Upper lobe of left lung (tissue), 6 donors: ENCODE measurements at regions not wholly inside any gene's neighbourhood (a gene's known extent, or its start where the extent isn't known, plus 50 kb on each side); places are given as distances from the start of the nearest gene placed in this dataset.
"Not testable (repeated sequence)": the region's sequence is repeated elsewhere in the genome, so short reads cannot be mapped to it uniquely, and the experiment has no call there.

Source experiments
- ATAC-seq, 2 donors: fragments of 200-7000 bp; cut with Tn5 transposase; one replicate each; pipeline ENCODE4 v1.9.1; 2022; ENCODE audit warnings: mild to moderate bottlenecking in 2 of 2, moderate library complexity in 2 of 2; ENCODE audit not compliant: low FRiP score in 2 of 2
- DNase-seq, 2 donors: peaks; one replicate each; pipeline ENCODE4 v3.0.0-alpha.2; 2019 to 2020
- H3K27ac ChIP-seq, 4 donors: fragments of 200-600 bp; sonication (generic); one replicate each; pipeline ENCODE4 v1.5.1; 2016 to 2019
- H3K27me3 ChIP-seq, 4 donors: fragments of 200-600 bp; sonication (generic); one replicate each; pipeline ENCODE4 v1.5.1; 2017 to 2019
- H3K36me3 ChIP-seq, 4 donors: fragments of 200-600 bp; sonication (generic); one replicate each; pipeline ENCODE4 v1.5.1; 2016 to 2019
- H3K4me1 ChIP-seq, 4 donors: fragments of 200-600 bp; sonication (generic); one replicate each; pipeline ENCODE4 v1.5.1; 2018 to 2019
- H3K4me3 ChIP-seq, 4 donors: fragments of 200-600 bp; sonication (generic); one replicate each; pipeline ENCODE4 v1.5.1; 2017 to 2019; ENCODE audit warnings: mild to moderate bottlenecking in 2 of 4, moderate library complexity in 1 of 4
- H3K9me3 ChIP-seq, 4 donors: fragments of 200-600 bp; sonication (generic); one replicate each; pipeline ENCODE4 v1.5.1; 2018 to 2019
- EP300 ChIP-seq, 4 donors: sonication (generic); formaldehyde crosslinking; IDR thresholded peaks; one replicate each; pipeline ENCODE4 v1.5.1; 2017; ENCODE audit warnings: antibody characterized with exemption in 4 of 4, control low read depth in 2 of 4
- POLR2A ChIP-seq, 4 donors: fragments of 450-650 bp; IDR thresholded peaks; one replicate each; pipeline ENCODE4 v1.5.1; 2016 to 2017; ENCODE audit warnings: antibody characterized with exemption in 4 of 4, mild to moderate bottlenecking in 2 of 4
- POLR2AphosphoS5 ChIP-seq, 2 donors: sonication (generic); formaldehyde crosslinking; IDR thresholded peaks; one replicate each; pipeline ENCODE4 v1.5.1; 2017; ENCODE audit warnings: antibody characterized with exemption in 2 of 2
- WGBS, 2 donors: methylation state at CpG; one replicate each; pipeline ENCODE4 v1.1.5; 2017 to 2018; 5-methylcytosine and 5-hydroxymethylcytosine counted together
- TF ChIP-seq, protein P1 (sequence below), 6 experiments: fragments of 450-650 bp in 4 of 6; fragments of 200-600 bp in 2 of 6; sonication (generic) in 2 of 6; IDR thresholded peaks; one replicate each; pipeline ENCODE4 v1.5.1; 2016 to 2019; ENCODE audit warnings: antibody characterized with exemption in 6 of 6
- donor health status: DM: no; HTN: no; CAD: no; lungs with moderate emphysema.
- donor health status: DM: no; HTN: yes; CAD: no; lungs with severe emphysema.

GRCh38 chr2:12556762-12557161 lies 160.0 kb upstream of the TRIB2 start:
- TF ChIP-seq POLR2AphosphoS5 (IDR thresholded peaks at IDR 0.05) (no peak), POLR2A (IDR thresholded peaks at IDR 0.05) (no peak), EP300 (IDR thresholded peaks at IDR 0.05) (no peak)
- TF ChIP-seq, protein P1, sequence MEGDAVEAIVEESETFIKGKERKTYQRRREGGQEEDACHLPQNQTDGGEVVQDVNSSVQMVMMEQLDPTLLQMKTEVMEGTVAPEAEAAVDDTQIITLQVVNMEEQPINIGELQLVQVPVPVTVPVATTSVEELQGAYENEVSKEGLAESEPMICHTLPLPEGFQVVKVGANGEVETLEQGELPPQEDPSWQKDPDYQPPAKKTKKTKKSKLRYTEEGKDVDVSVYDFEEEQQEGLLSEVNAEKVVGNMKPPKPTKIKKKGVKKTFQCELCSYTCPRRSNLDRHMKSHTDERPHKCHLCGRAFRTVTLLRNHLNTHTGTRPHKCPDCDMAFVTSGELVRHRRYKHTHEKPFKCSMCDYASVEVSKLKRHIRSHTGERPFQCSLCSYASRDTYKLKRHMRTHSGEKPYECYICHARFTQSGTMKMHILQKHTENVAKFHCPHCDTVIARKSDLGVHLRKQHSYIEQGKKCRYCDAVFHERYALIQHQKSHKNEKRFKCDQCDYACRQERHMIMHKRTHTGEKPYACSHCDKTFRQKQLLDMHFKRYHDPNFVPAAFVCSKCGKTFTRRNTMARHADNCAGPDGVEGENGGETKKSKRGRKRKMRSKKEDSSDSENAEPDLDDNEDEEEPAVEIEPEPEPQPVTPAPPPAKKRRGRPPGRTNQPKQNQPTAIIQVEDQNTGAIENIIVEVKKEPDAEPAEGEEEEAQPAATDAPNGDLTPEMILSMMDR (IDR thresholded peaks at IDR 0.05): no peak
- peaks cover 0 to 12% (median 10%) of the 10 kb centered on the region in 4 donors for H3K4me1 ChIP-seq
- ATAC-seq (peak in 1 of 2 donors; percentile 29), DNase-seq (no peak)
- H3K27ac ChIP-seq: no peak overlapping the region
- no peaks in the 10 kb centered on the region for H3K9me3 ChIP-seq
- no peaks in the 10 kb centered on the region for H3K36me3 ChIP-seq
- no peak overlapping the region for H3K4me3 ChIP-seq
- 71 to 89% methylated on average over 4 to 5 of the region's 5 CpGs for WGBS, 2 donors
- H3K27me3 ChIP-seq: no peaks in the 10 kb centered on the region

GRCh38 chr2:12557688-12558087 lies 159.0 kb upstream of the TRIB2 start:
- Histone ChIP-seq H3K9me3 (no peaks in the 10 kb centered on the region), H3K27ac (no peak overlapping the region), H3K4me3 (no peak overlapping the region), H3K36me3 (no peaks in the 10 kb centered on the region), H3K4me1 (peaks cover 0 to 12% (median 10%) of the 10 kb centered on the region in 4 donors), H3K27me3 (no peaks in the 10 kb centered on the region)
- no peak for DNase-seq
- TF ChIP-seq, protein P1 (IDR thresholded peaks at IDR 0.05): no peak
- no peak for TF ChIP-seq EP300 (IDR thresholded peaks at IDR 0.05)
- no peak for TF ChIP-seq POLR2A (IDR thresholded peaks at IDR 0.05)
- TF ChIP-seq POLR2AphosphoS5 (IDR thresholded peaks at IDR 0.05): no peak
- no peak for ATAC-seq
- WGBS, 2 donors: 95 to 96% methylated on average over 4 of the region's 4 CpGs

GRCh38 chr2:12558519-12558918 lies 158.2 kb upstream of the TRIB2 start:
- Histone ChIP-seq H3K9me3 (no peaks in the 10 kb centered on the region), H3K4me1 (peaks cover 0 to 12% (median 10%) of the 10 kb centered on the region in 4 donors), H3K27ac (no peak overlapping the region), H3K36me3 (no peaks in the 10 kb centered on the region), H3K27me3 (no peaks in the 10 kb centered on the region), H3K4me3 (no peak overlapping the region)
- TF ChIP-seq, protein P1 (IDR thresholded peaks at IDR 0.05): no peak
- TF ChIP-seq POLR2AphosphoS5 (IDR thresholded peaks at IDR 0.05): no peak
- TF ChIP-seq POLR2A (IDR thresholded peaks at IDR 0.05): no peak
- no peak for TF ChIP-seq EP300 (IDR thresholded peaks at IDR 0.05)
- ATAC-seq: no peak
- DNase-seq: no peak
- 88 to 100% methylated on average over 2 of the region's 2 CpGs for WGBS, 2 donors

- no peak overlapping the region for H3K27ac ChIP-seq
- TF ChIP-seq POLR2AphosphoS5 (IDR thresholded peaks at IDR 0.05) (no peak), EP300 (IDR thresholded peaks at IDR 0.05) (no peak), POLR2A (IDR thresholded peaks at IDR 0.05) (no peak)
- TF ChIP-seq, protein P1 (IDR thresholded peaks at IDR 0.05): no peak
- no peaks in the 10 kb centered on the region for H3K27me3 ChIP-seq
- no peaks in the 10 kb centered on the region for H3K36me3 ChIP-seq
- H3K4me1 ChIP-seq: peaks cover 0 to 3% (median 2%) of the 10 kb centered on the region in 4 donors
- ATAC-seq (no peak), DNase-seq (no peak)
- 75 to 85% methylated on average over 9 of the region's 9 CpGs for WGBS, 2 donors
- H3K9me3 ChIP-seq: no peaks in the 10 kb centered on the region
- no peak overlapping the region for H3K4me3 ChIP-seq
These were observed 156.1 kb upstream of the TRIB2 start for GRCh38 chr2:12560618-12561017.

DNA sequence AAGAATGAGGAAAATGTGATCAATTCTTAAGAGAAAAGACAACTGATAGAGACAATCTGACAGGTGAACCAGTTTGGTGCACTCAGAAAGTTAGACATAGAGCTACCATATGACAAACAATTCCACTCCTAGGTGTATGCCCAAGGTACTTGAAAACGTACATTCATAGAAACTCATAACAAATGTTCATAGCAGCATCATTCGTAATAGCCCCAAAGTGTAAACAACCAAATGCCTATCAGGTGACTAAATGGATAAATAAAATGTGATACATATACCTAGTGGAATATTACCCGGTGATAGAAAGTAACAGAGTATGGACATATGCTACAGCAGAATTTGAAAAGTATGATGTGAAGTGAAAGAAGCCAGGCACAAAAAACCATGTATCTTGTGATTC lies 149.3 kb upstream of the TRIB2 start:
- no peaks in the 10 kb centered on the region for H3K27me3 ChIP-seq
- no peaks in the 10 kb centered on the region for H3K36me3 ChIP-seq
- H3K4me3 ChIP-seq: no peak overlapping the region
- H3K27ac ChIP-seq: no peak overlapping the region
- 91 to 92% methylated on average over 3 of the region's 3 CpGs for WGBS, 2 donors
- H3K4me1 ChIP-seq: no peaks in the 10 kb centered on the region
- no peak for TF ChIP-seq EP300 (IDR thresholded peaks at IDR 0.05)
- no peak for TF ChIP-seq POLR2A (IDR thresholded peaks at IDR 0.05)
- no peak for TF ChIP-seq POLR2AphosphoS5 (IDR thresholded peaks at IDR 0.05)
- TF ChIP-seq, protein P1 (IDR thresholded peaks at IDR 0.05): no peak
- DNase-seq (no peak), ATAC-seq (no peak)
- H3K9me3 ChIP-seq: no peaks in the 10 kb centered on the region

DNA sequence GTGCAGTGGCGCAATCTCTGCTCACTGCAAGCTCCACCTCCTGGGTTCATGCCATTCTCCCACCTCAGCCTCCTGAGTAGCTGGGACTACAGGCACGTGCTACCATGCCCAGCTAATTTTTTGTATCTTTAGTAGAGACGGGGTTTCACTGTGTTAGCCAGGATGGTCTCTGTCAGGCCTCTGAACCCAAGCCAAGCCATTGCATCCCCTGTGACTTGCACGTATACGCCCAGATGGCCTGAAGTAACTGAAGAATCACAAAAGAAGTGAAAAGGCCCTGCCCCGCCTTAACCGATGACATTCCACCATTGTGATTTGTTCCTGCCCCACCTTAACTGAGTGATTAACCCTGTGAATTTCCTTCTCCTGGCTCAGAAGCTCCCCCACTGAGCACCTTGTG lies 147.2 kb upstream of the TRIB2 start:
- DNase-seq, H3K27me3 ChIP-seq, H3K27ac ChIP-seq, H3K4me3 ChIP-seq, ATAC-seq, H3K9me3 ChIP-seq, H3K4me1 ChIP-seq, H3K36me3 ChIP-seq: not testable (repeated sequence)
- 88 to 96% methylated on average over 7 of the region's 7 CpGs for WGBS, 2 donors

DNA sequence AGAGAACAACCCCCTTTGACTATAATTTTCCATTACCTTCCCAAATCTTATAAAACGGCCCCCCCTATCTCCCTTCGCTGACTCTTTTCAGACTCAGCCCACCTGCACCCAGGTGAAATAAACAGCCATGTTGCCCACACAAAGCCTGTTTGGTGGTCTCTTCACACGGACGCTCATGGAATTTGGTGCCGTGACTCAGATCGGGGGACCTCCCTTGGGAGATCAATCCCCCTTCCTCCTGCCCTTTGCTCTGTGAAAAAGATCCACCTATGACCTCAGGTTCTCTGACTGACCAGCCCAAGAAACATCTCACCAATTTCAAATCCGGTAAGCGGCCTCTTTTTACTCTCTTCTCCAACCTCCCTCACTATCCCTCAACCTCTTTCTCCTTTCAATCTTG lies 146.8 kb upstream of the TRIB2 start:
- H3K27me3 ChIP-seq, H3K4me3 ChIP-seq, DNase-seq, ATAC-seq, H3K36me3 ChIP-seq, H3K27ac ChIP-seq, H3K9me3 ChIP-seq, H3K4me1 ChIP-seq: not testable (repeated sequence)
- WGBS, 2 donors: 94 to 99% methylated on average over 8 of the region's 8 CpGs
